HepG2 (cell line): ENCODE measurements at regions not wholly inside any gene's neighbourhood (a gene's known extent, or its start where the extent isn't known, plus 50 kb on each side); places are given as distances from the start of the nearest gene placed in this dataset.

Source experiments
- ATAC-seq: fragments of 200-7000 bp; cut with Tn5 transposase; 3 replicates; pipeline ENCODE4 v1.9.1; 2020; ENCODE audit warnings: mild to moderate bottlenecking, moderate library complexity
- BruUV-seq: library from RNA; stranded (reverse); fragments of 400-500 nt; replicated peaks from 2 replicates; lab custom pipeline; 2021; lab: Mats Ljungman, UMichigan
- CTCF ChIA-PET: fragments of 300-600 bp; formaldehyde crosslinking; extraction: SDS; loops from one replicate; lab custom pipeline; 2021; ENCODE audit warnings: low total read pairs, inconsistent platforms, low intra/inter-chr PET ratio; lab: Yijun Ruan, JAX
- POLR2A ChIA-PET: fragments of 350-600 bp; sonication (Branson Sonifier 250); formaldehyde crosslinking; loops from one replicate; lab custom pipeline; 2020; ENCODE audit warnings: antibody characterized with exemption, inconsistent platforms; lab: Yijun Ruan, JAX
- DNase-seq: peaks from one replicate; pipeline ENCODE4 v3.0.0-alpha.2; 2015; ENCODE audit warnings: low spot score
- FAIRE-seq: peaks from 3 replicates; lab custom pipeline; 2011; peaks lifted over from hg19 to GRCh38; lab: Jason Lieb, UNC
- H2AFZ ChIP-seq: one replicate; pipeline ENCODE4 v1.6.1; 2011; ENCODE audit warnings: low read length, inconsistent platforms
- H3K27ac ChIP-seq: fragments of 300-600 bp; 3 replicates; pipeline ENCODE4 v1.8.0; 2011; ENCODE audit warnings: mixed run types, mild to moderate bottlenecking, mixed read lengths, low read length, inconsistent platforms; ENCODE audit not compliant: insufficient read depth; ENCODE audit errors: extremely low read length
- H3K27me3 ChIP-seq, 2 experiments: fragments of 200-600 bp in 1 of 2; 2 replicates in 1 of 2; 3 replicates in 1 of 2; pipeline versions ENCODE4 v1.6.0 to v1.8.0; 2011; ENCODE audit warnings: low read length in 2 of 2, mild to moderate bottlenecking in 2 of 2, moderate library complexity in 2 of 2, inconsistent platforms in 1 of 2; ENCODE audit not compliant: insufficient read depth in 2 of 2, control insufficient read depth in 1 of 2
- H3K36me3 ChIP-seq, 2 experiments: fragments of 200-600 bp in 1 of 2; replicated peaks in 1 of 2; 2 replicates in 1 of 2; 3 replicates in 1 of 2; pipeline versions ENCODE4 v1.5.1 to v1.8.0; 2011; ENCODE audit warnings: low read length in 2 of 2, inconsistent platforms in 1 of 2; ENCODE audit not compliant: insufficient read depth in 2 of 2, control insufficient read depth in 1 of 2
- H3K4me1 ChIP-seq: 2 replicates; pipeline ENCODE4 v1.5.1; 2012; ENCODE audit warnings: low read length, inconsistent platforms; ENCODE audit not compliant: insufficient read depth
- H3K4me2 ChIP-seq: 2 replicates; pipeline ENCODE4 v1.6.0; 2011; ENCODE audit warnings: low read depth, low read length, inconsistent platforms
- H3K4me3 ChIP-seq, 3 experiments: fragments of 200-600 bp in 1 of 3; sonication (generic), shearing (Covaris generic) in 1 of 3; replicated peaks in 1 of 3; 2 replicates each; pipeline ENCODE4 v1.5.1; 2011 to 2016; ENCODE audit warnings: low read length in 3 of 3, inconsistent platforms in 2 of 3, low read depth in 2 of 3, mild to moderate bottlenecking in 2 of 3, control low read depth in 1 of 3, mixed read lengths in 1 of 3; ENCODE audit not compliant: insufficient read depth in 1 of 3
- H3K79me2 ChIP-seq: one replicate; pipeline ENCODE4 v1.6.1; 2011; ENCODE audit warnings: low read length, inconsistent platforms; ENCODE audit not compliant: insufficient read depth
- H3K9ac ChIP-seq: 2 replicates; pipeline ENCODE4 v1.6.0; 2011; ENCODE audit warnings: mild to moderate bottlenecking, low read depth, low read length, inconsistent platforms; ENCODE audit not compliant: insufficient read depth
- H3K9me3 ChIP-seq: 2 replicates; pipeline ENCODE4 v1.5.1; 2012; ENCODE audit warnings: mild to moderate bottlenecking, low read length
- H4K20me1 ChIP-seq: 2 replicates; pipeline ENCODE4 v1.6.0; 2011; ENCODE audit warnings: inconsistent platforms, mild to moderate bottlenecking, low read length, moderate library complexity; ENCODE audit not compliant: insufficient read depth
- EZH2 ChIP-seq: conservative IDR thresholded peaks from 2 replicates; pipeline ENCODE4 v1.6.1; 2012; ENCODE audit warnings: mild to moderate bottlenecking, low read depth, low read length, moderate library complexity
- FIP1L1 ChIP-seq: fragments of 200-400 bp; formaldehyde crosslinking; IDR thresholded peaks from 2 replicates; pipeline ENCODE4 v1.6.1; 2018; ENCODE audit warnings: low read depth, mild to moderate bottlenecking, low read length, moderate library complexity, borderline replicate concordance; ENCODE audit not compliant: insufficient read depth
- FOXA1 ChIP-seq, 2 experiments: fragments of 450-650 bp in 1 of 2; sonication (generic) in 1 of 2; formaldehyde crosslinking in 1 of 2; IDR thresholded peaks; 2 replicates each; pipeline versions ENCODE4 v1.4.0 to v1.6.1; 2016 to 2020; ENCODE audit warnings: missing genetic modification reagents in 1 of 2
- HCFC1 ChIP-seq: fragments of 150-350 bp; IDR thresholded peaks from 2 replicates; pipeline ENCODE4 v1.6.1; 2014; ENCODE audit warnings: low read depth, low read length
- KDM2A ChIP-seq: sonication (generic); formaldehyde crosslinking; IDR thresholded peaks from 2 replicates; pipeline ENCODE4 v1.4.0; 2020; ENCODE audit warnings: low read depth, missing genetic modification reagents, borderline replicate concordance
- MNT ChIP-seq: fragments of 450-650 bp; IDR thresholded peaks from 2 replicates; pipeline ENCODE4 v1.6.1; 2016
- NFYC ChIP-seq: IDR thresholded peaks from 2 replicates; pipeline ENCODE4 v1.6.1; 2016; ENCODE audit warnings: missing genetic modification reagents, missing compliant biosample characterization
- NR1H2 ChIP-seq: sonication (generic); formaldehyde crosslinking; IDR thresholded peaks from 2 replicates; pipeline ENCODE4 v1.8.1; 2022; ENCODE audit warnings: low read depth, missing genetic modification reagents, borderline replicate concordance
- NR2F6 ChIP-seq, 2 experiments: IDR thresholded peaks; 2 replicates each; pipeline ENCODE4 v1.6.1; 2016; ENCODE audit warnings: antibody characterized with exemption in 1 of 2, mild to moderate bottlenecking in 1 of 2
- PATZ1 ChIP-seq: sonication (generic); formaldehyde crosslinking; IDR thresholded peaks from 2 replicates; pipeline ENCODE4 v1.4.0; 2020; ENCODE audit warnings: missing genetic modification reagents
- REST ChIP-seq, 2 experiments: IDR thresholded peaks; 2 replicates each; pipeline ENCODE4 v1.6.1; 2011 to 2012; ENCODE audit warnings: low read length in 2 of 2, borderline replicate concordance in 1 of 2, low read depth in 1 of 2, mild to moderate bottlenecking in 1 of 2, moderate library complexity in 1 of 2
- UBTF ChIP-seq: sonication (generic); formaldehyde crosslinking; IDR thresholded peaks from 2 replicates; pipeline ENCODE4 v1.4.0; 2020; ENCODE audit warnings: mild to moderate bottlenecking, missing genetic modification reagents
- ZNF382 ChIP-seq: sonication (generic); formaldehyde crosslinking; IDR thresholded peaks from 2 replicates; pipeline ENCODE4 v1.5.0; 2020; ENCODE audit warnings: missing genetic modification reagents, mild to moderate bottlenecking, borderline replicate concordance
- ZNF431 ChIP-seq: sonication (generic); formaldehyde crosslinking; IDR thresholded peaks from 2 replicates; pipeline ENCODE4 v1.9.0; 2022; ENCODE audit warnings: missing genetic modification reagents, low read depth, mild to moderate bottlenecking, borderline replicate concordance
- ZNF792 ChIP-seq: IDR thresholded peaks from 2 replicates; pipeline ENCODE4 v1.6.1; 2016
- WGBS: methylation state at CpG from one replicate; pipeline ENCODE4 v1.1.6; 2017; ENCODE audit warnings: low lambda C conversion rate; 5-methylcytosine and 5-hydroxymethylcytosine counted together
- in situ Hi-C: cut with HindIII; loops from 2 replicates; pipeline ENCODE4 v1.10.0; 2017; ENCODE audit warnings: low pct_unique_long_range_greater_than_20kb; ENCODE audit not compliant: extremely low pct_ligation_motif_present
- intact Hi-C: fragments of 100-400 bp; cut with micrococcal nuclease; formaldehyde crosslinking; loops from one replicate; pipeline ENCODE4 v1.10.0; 2022; ENCODE audit not compliant: unreplicated experiment

- Histone ChIP-seq H3K27me3 (no peaks in the 10 kb centered on the region), H3K9ac (no peak overlapping the region), H2AFZ (no peak overlapping the region), H3K4me3 (no peak overlapping the region), H3K79me2 (no peaks in the 10 kb centered on the region), H3K4me2 (no peak overlapping the region), H3K4me1 (no peaks in the 10 kb centered on the region), H3K27ac (no peak overlapping the region), H4K20me1 (no peaks in the 10 kb centered on the region), H3K36me3 (no peaks in the 10 kb centered on the region), H3K9me3 (no peaks in the 10 kb centered on the region)
- intact Hi-C loops (no loop called here), in situ Hi-C loops (no loop called here)
- DNase-seq (no peak), ATAC-seq (no peak), FAIRE-seq (no peak)
- CTCF ChIA-PET: no interaction called here
- WGBS: 0% methylated on average over 4 of the region's 6 CpGs
- POLR2A ChIA-PET: no interaction called here
- BruUV-seq: no TSS peak
- TF ChIP-seq NR2F6 (IDR thresholded peaks at IDR 0.05) (no peak), NR2F6 (CRISPR knock-in tag; IDR thresholded peaks at IDR 0.05) (no peak), ZNF431 (no peak), ZNF792 (CRISPR knock-in tag) (no peak), FIP1L1 (no peak), FOXA1 (IDR thresholded peaks at IDR 0.05) (no peak), FOXA1 (CRISPR knock-in tag; IDR thresholded peaks at IDR 0.05) (no peak), NFYC (CRISPR knock-in tag) (no peak), UBTF (CRISPR knock-in tag) (no peak), NR1H2 (CRISPR knock-in tag) (no peak), ZNF382 (CRISPR knock-in tag) (no peak), KDM2A (no peak), EZH2 (no peak), MNT (no peak), PATZ1 (no peak), REST (IDR thresholded peaks at IDR 0.05; ENCODE audit: borderline replicate concordance in 1 of 2, low read depth in 1 of 2, low read length in 2 of 2) (no peak), HCFC1 (no peak)
These were observed 397.2 kb downstream of the OMA1 start for GRCh38 chr1:58149271-58149812.
